Body of pancreas (tissue), 4 donors: ENCODE measurements at regions not wholly inside any gene's neighbourhood (a gene's known extent, or its start where the extent isn't known, plus 50 kb on each side); places are given as distances from the start of the nearest gene placed in this dataset.

Experiments
- CTCF ChIP-seq, 7 experiments: fragments of 450-650 bp in 4 of 7; fragments of 200-600 bp in 3 of 7; sonication (generic) in 3 of 7; IDR thresholded peaks; one replicate each; pipeline ENCODE4 v1.5.1; 2016 to 2019; ENCODE audit warnings: antibody characterized with exemption in 7 of 7
- POLR2A ChIP-seq, 3 donors: fragments of 450-650 bp; IDR thresholded peaks; one replicate each; pipeline ENCODE4 v1.6.1; 2016; ENCODE audit warnings: antibody characterized with exemption in 3 of 3, mild to moderate bottlenecking in 2 of 3

DNA sequence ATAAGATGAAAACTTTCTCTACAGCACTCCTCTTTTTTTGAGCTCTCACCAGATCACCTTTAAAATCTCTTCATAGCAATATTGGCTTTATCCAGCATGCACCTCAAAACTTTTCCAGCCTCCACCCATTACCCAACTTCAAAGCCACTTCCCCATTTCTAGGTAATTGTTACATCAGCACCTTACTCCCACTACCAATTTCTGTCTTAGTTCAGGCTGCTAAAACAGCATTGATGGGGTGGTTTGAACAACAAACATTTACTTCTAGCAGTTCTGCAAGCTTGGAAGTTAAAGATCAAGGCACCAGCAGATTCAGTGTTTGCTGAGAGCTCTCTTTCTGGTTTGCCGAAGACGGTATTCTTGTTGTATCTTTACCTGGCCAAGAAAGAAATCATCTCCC, 114.0 kb upstream of the SLC39A10 start:
- TF ChIP-seq CTCF (IDR thresholded peaks at IDR 0.05) (no peak), POLR2A (IDR thresholded peaks at IDR 0.05) (no peak)
